AG04450 (cell line): ENCODE measurements at regions not wholly inside any gene's neighbourhood (a gene's known extent, or its start where the extent isn't known, plus 50 kb on each side); places are given as distances from the start of the nearest gene placed in this dataset.

Experiments used
- CTCF ChIA-PET: fragments of 300-600, 350-600 bp; formaldehyde crosslinking; extraction: SDS; loops from one replicate; lab custom pipeline; 2022; ENCODE audit warnings: antibody characterized with exemption, inconsistent platforms; lab: Charles Lee
- POLR2A ChIA-PET: fragments of 350-600 bp; formaldehyde crosslinking; extraction: SDS; loops from one replicate; lab custom pipeline; 2021; ENCODE audit warnings: antibody characterized with exemption, inconsistent platforms; lab: Yijun Ruan, JAX
- DNase-seq: peaks from one replicate; pipeline ENCODE4 v3.0.0-alpha.2; 2011; ENCODE audit warnings: low read depth, low spot score
- H3K27ac ChIP-seq: one replicate; pipeline ENCODE4 v1.5.1; 2012; ENCODE audit warnings: low read depth, low read length, control low read depth
- H3K27me3 ChIP-seq: one replicate; pipeline ENCODE4 v1.6.0; 2012; ENCODE audit warnings: low read length; ENCODE audit not compliant: control insufficient read depth, insufficient read depth
- H3K4me3 ChIP-seq: 2 replicates; pipeline ENCODE4 v1.5.1; 2011; ENCODE audit warnings: mild to moderate bottlenecking, low read depth, low read length, control low read depth
- H3K9me3 ChIP-seq: 2 replicates; pipeline ENCODE4 v1.5.1; 2012; ENCODE audit warnings: low read length; ENCODE audit not compliant: control insufficient read depth, insufficient read depth
- TF ChIP-seq, protein P1 (sequence below): IDR thresholded peaks from 2 replicates; pipeline ENCODE4 v1.5.1; 2011; ENCODE audit warnings: low read depth, low read length, control low read depth, inconsistent platforms

DNA sequence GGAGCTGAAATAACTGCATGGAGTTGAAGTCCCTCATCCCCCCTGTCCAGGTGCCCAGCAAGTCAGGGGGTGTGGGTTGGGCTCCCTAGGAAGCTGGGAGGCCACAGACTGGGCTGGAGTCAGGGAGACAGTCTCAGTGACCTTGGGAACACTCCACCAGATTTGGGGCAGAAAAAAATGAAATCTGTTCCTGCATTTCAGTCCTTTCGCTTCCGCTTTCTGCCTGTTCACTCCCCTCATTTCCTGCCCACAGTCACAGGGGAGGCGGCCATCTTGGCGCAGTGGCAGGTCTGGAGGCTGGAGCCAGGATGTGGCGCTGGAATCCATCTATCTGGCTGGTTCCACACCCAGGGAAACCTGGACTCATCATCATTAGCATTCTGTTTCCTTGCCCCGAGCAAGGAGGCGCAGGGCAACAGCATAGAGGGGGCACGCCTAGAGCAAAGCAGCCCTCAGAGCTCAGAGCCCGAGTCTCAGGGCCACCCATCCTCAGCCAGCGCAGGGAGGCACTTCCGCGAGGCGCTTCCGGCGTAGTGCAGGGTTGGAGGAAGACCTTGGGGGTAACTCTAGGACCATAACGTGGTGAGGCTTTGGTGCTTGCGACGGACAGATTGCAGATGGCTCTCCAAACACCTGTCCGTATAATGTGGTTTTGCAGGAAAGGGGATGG is 86.2 kb upstream of the HSPA9 start:
- no peak for DNase-seq
- Histone ChIP-seq H3K9me3 (no peaks in the 10 kb centered on the region; the same call in 1 of the 2 replicates), H3K4me3 (no peak overlapping the region), H3K27ac (no peak overlapping the region), H3K27me3 (peaks cover 34% of the 10 kb centered on the region)
- CTCF ChIA-PET: no interaction called here
- TF ChIP-seq, protein P1, sequence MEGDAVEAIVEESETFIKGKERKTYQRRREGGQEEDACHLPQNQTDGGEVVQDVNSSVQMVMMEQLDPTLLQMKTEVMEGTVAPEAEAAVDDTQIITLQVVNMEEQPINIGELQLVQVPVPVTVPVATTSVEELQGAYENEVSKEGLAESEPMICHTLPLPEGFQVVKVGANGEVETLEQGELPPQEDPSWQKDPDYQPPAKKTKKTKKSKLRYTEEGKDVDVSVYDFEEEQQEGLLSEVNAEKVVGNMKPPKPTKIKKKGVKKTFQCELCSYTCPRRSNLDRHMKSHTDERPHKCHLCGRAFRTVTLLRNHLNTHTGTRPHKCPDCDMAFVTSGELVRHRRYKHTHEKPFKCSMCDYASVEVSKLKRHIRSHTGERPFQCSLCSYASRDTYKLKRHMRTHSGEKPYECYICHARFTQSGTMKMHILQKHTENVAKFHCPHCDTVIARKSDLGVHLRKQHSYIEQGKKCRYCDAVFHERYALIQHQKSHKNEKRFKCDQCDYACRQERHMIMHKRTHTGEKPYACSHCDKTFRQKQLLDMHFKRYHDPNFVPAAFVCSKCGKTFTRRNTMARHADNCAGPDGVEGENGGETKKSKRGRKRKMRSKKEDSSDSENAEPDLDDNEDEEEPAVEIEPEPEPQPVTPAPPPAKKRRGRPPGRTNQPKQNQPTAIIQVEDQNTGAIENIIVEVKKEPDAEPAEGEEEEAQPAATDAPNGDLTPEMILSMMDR: no peak
- POLR2A ChIA-PET: no interaction called here

DNA sequence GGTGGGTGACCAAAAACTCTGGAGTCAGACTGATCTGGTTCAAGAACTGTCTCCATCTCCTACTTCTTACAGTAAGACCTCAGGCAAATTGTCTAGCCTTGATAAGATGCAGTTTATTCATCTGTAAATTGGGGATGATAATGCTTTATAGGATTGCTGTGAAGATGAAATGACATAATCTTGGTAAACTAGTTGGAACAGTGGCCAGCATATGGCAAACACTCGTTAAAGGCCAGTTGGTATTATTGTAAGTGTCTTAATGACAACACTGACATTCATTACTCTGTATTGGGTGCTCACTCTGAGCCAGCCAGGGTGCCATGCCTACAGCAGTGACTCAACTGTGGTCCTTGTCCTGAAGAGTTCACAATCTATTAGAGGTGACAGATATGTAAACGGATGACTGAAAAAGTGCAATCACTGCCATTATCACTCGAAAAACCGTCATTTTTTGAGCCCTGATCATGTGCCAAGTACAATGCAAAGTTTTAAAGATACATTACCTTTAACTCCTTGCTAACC is 84.9 kb upstream of the HSPA9 start:
- Histone ChIP-seq H3K4me3 (no peak overlapping the region), H3K27me3 (peaks cover 31% of the 10 kb centered on the region), H3K9me3 (no peaks in the 10 kb centered on the region; the same call in 1 of the 2 replicates), H3K27ac (no peak overlapping the region)
- POLR2A ChIA-PET: no interaction called here
- CTCF ChIA-PET: no interaction called here
- TF ChIP-seq, protein P1: no peak
- DNase-seq: no peak

DNA sequence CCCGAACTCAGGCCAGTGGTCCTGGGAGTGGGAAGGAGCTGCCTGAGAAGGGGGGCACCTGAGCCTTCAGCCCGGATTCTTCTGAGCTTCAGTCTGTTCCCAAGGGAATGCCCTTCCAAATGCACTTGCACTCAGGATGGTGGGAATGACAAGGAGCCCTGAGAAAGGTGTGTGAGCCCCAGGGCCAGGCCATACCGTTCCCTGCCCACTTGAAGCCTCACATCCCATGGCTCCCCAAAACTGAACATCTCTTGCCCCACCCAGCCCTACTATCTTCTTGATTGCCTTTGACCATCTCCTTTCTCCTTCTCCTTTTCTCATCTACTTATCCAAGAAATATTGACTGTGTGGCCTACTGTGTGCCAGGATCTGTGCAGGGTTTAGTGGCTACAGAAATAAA is 84.4 kb upstream of the HSPA9 start:
- Histone ChIP-seq H3K27me3 (peaks cover 27% of the 10 kb centered on the region), H3K9me3 (no peaks in the 10 kb centered on the region; the same call in 1 of the 2 replicates), H3K27ac (no peak overlapping the region), H3K4me3 (no peak overlapping the region)
- CTCF ChIA-PET: no interaction called here
- TF ChIP-seq, protein P1: no peak
- POLR2A ChIA-PET: no interaction called here
- DNase-seq: no peak

DNA sequence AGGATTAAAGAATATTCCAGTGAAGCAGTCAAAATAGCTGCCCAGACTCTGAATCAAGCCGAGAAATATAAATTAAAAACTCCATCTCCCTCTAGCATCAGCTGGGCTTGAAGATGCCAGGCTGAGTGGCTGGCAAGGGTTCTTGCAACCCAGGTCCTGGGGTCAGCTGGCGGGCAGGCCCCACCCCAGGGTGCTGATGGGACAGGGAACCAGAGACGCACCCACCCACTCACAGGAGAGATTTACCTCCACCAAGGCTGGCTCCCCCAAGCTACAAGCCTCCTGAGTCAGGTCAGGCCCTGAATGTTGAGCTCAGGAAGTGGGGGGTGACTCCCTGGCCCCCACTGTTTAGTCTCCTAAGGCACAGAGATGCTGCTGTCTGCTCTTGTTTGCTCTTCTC is 83.9 kb upstream of the HSPA9 start:
- no peak overlapping the region for H3K4me3 ChIP-seq
- TF ChIP-seq, protein P1: no peak
- H3K9me3 ChIP-seq: no peaks in the 10 kb centered on the region; the same call in 1 of the 2 replicates
- H3K27ac ChIP-seq: no peak overlapping the region
- H3K27me3 ChIP-seq: peaks cover 27% of the 10 kb centered on the region
- DNase-seq: no peak
- ChIA-PET POLR2A (no interaction called here), CTCF (no interaction called here)

DNA sequence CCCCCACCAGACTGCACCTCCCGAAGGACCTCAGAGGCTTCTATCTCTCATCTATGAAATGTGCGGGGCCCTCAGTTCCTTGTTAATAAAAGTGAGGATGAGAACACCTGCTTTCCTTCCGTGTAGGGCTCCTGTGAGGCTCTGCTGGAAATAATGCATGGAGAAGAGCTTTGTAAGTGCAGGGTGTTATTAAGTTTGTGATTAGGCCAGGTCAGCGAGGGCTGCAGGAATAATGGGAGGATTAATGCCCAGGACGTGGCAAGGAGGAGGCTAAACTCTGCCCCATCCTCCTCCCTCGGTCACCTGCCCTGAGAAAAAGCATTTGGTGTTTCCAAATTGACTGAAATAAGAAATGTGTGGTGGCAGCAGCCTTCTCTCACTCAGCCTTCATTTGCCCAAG is 83.5 kb upstream of the HSPA9 start:
- TF ChIP-seq, protein P1: no peak
- ChIA-PET POLR2A (no interaction called here), CTCF (no interaction called here)
- no peaks in the 10 kb centered on the region; the same call in 1 of the 2 replicates for H3K9me3 ChIP-seq
- no peak overlapping the region for H3K4me3 ChIP-seq
- H3K27ac ChIP-seq: no peak overlapping the region
- H3K27me3 ChIP-seq: peaks cover 27% of the 10 kb centered on the region
- no peak for DNase-seq
